H1 (cell line): ENCODE measurements at regions not wholly inside any gene's neighbourhood (a gene's known extent, or its start where the extent isn't known, plus 50 kb on each side); places are given as distances from the start of the nearest gene placed in this dataset.

ENCODE experiments used
- CTCF ChIA-PET: fragments of 300-600 bp; sonication (Branson Sonifier 250); formaldehyde crosslinking; loops from one replicate; lab custom pipeline; 2021; ENCODE audit not compliant: partially characterized antibody; lab: Charles Lee
- POLR2A ChIA-PET: fragments of 300-600 bp; sonication (Branson Sonifier 250); formaldehyde crosslinking; loops from one replicate; lab custom pipeline; 2021; ENCODE audit warnings: inconsistent platforms; ENCODE audit not compliant: partially characterized antibody; lab: Charles Lee
- DNase-seq, 2 experiments: peaks; one replicate each; pipeline versions ENCODE4 v3.0.0 to v3.0.0-alpha.2; 2010 to 2022; ENCODE audit warnings: low spot score in 2 of 2, low read depth in 1 of 2, mixed read lengths in 1 of 2
- FAIRE-seq: peaks from 2 replicates; lab custom pipeline; 2011; peaks lifted over from hg19 to GRCh38; lab: Jason Lieb, UNC
- H2AFZ ChIP-seq: 2 replicates; pipeline ENCODE4 v1.8.1; 2012; ENCODE audit warnings: low read length, inconsistent platforms
- H2AK5ac ChIP-seq: 2 replicates; pipeline ENCODE4 v1.6.1; 2013; ENCODE audit warnings: low read depth, low read length
- H2BK120ac ChIP-seq: replicated peaks from 2 replicates; pipeline ENCODE3; 2013; ENCODE audit warnings: low read depth, low read length, inconsistent platforms
- H2BK12ac ChIP-seq: 2 replicates; pipeline ENCODE4 v1.6.1; 2013; ENCODE audit warnings: low read depth, low read length
- H2BK15ac ChIP-seq: 2 replicates; pipeline ENCODE4 v1.6.1; 2013; ENCODE audit warnings: low read length
- H2BK20ac ChIP-seq: 2 replicates; pipeline ENCODE4 v1.6.1; 2013; ENCODE audit warnings: low read length
- H2BK5ac ChIP-seq: 2 replicates; pipeline ENCODE4 v1.6.1; 2013; ENCODE audit warnings: low read depth, low read length
- H3K14ac ChIP-seq: 2 replicates; pipeline ENCODE4 v1.6.1; 2013; ENCODE audit warnings: inconsistent platforms; ENCODE audit not compliant: insufficient read length
- H3K18ac ChIP-seq: 2 replicates; pipeline ENCODE4 v1.6.1; 2013; ENCODE audit warnings: low read length; ENCODE audit errors: extremely low read depth
- H3K23ac ChIP-seq: 2 replicates; pipeline ENCODE4 v1.6.1; 2013; ENCODE audit warnings: inconsistent platforms; ENCODE audit not compliant: insufficient read length
- H3K23me2 ChIP-seq: 2 replicates; pipeline ENCODE4 v1.6.1; 2013; ENCODE audit warnings: low read depth, low read length
- H3K27ac ChIP-seq: 2 replicates; pipeline ENCODE4 v1.6.1; 2011; ENCODE audit warnings: low read depth, low read length, inconsistent platforms
- H3K27me3 ChIP-seq, 4 experiments: replicated peaks in 1 of 4; 1 replicate in 1 of 4; 2 replicates in 3 of 4; pipeline versions ENCODE4 v1.6.1 to v1.8.1; 2011 to 2013; ENCODE audit warnings: low read length in 3 of 4, mild to moderate bottlenecking in 3 of 4, inconsistent platforms in 2 of 4, mixed read lengths in 2 of 4, moderate library complexity in 1 of 4; ENCODE audit not compliant: control insufficient read depth in 3 of 4, insufficient read depth in 3 of 4; ENCODE audit errors: extremely low read depth in 1 of 4
- H3K36me3 ChIP-seq, 4 experiments: 2 replicates each; pipeline versions ENCODE4 v1.6.1 to v1.8.1; 2011 to 2013; ENCODE audit warnings: mild to moderate bottlenecking in 4 of 4, low read length in 3 of 4, moderate library complexity in 2 of 4, control low read depth in 1 of 4, inconsistent platforms in 1 of 4; ENCODE audit not compliant: insufficient read depth in 4 of 4, control insufficient read depth in 2 of 4
- H3K4ac ChIP-seq: replicated peaks from 2 replicates; pipeline ENCODE3; 2013; ENCODE audit warnings: low read length, low read depth, mixed read lengths, inconsistent platforms; ENCODE audit not compliant: insufficient read length
- H3K4me1 ChIP-seq, 4 experiments: replicated peaks in 1 of 4; 1 replicate in 1 of 4; 2 replicates in 3 of 4; pipeline versions ENCODE4 v1.6.1 to v1.8.1; 2011 to 2013; ENCODE audit warnings: low read length in 3 of 4, inconsistent platforms in 2 of 4, mixed read lengths in 1 of 4; ENCODE audit not compliant: insufficient read depth in 4 of 4, control insufficient read depth in 3 of 4
- H3K4me2 ChIP-seq, 2 experiments: 2 replicates each; pipeline versions ENCODE4 v1.6.1 to v1.8.1; 2011 to 2013; ENCODE audit warnings: low read depth in 2 of 2, low read length in 2 of 2, control low read depth in 1 of 2, inconsistent platforms in 1 of 2, mild to moderate bottlenecking in 1 of 2; ENCODE audit not compliant: insufficient read depth in 1 of 2
- H3K4me3 ChIP-seq, 4 experiments: fragments of 200-600, 300-600 bp in 1 of 4; sonication (generic), shearing (Covaris generic), sonication (Bioruptor Twin) in 1 of 4; 2 replicates each; pipeline versions ENCODE4 v1.5.1 to v1.8.1; 2011 to 2016; ENCODE audit warnings: low read length in 4 of 4, low read depth in 3 of 4, control low read depth in 2 of 4, inconsistent platforms in 2 of 4, mild to moderate bottlenecking in 2 of 4, mixed read lengths in 1 of 4, moderate library complexity in 1 of 4; ENCODE audit not compliant: insufficient read depth in 2 of 4; ENCODE audit errors: extremely low read depth in 1 of 4
- H3K56ac ChIP-seq: replicated peaks from 2 replicates; pipeline ENCODE3; 2013; ENCODE audit warnings: low read depth, mild to moderate bottlenecking, mixed read lengths, low read length, inconsistent platforms; ENCODE audit not compliant: insufficient read length
- H3K79me1 ChIP-seq: 2 replicates; pipeline ENCODE4 v1.6.1; 2013; ENCODE audit warnings: low read depth, low read length, control low read depth
- H3K79me2 ChIP-seq, 2 experiments: 2 replicates each; pipeline versions ENCODE4 v1.6.1 to v1.8.1; 2012 to 2013; ENCODE audit warnings: low read length in 2 of 2, mild to moderate bottlenecking in 2 of 2, inconsistent platforms in 1 of 2; ENCODE audit not compliant: insufficient read depth in 2 of 2, control insufficient read depth in 1 of 2
- H3K9ac ChIP-seq, 4 experiments: replicated peaks in 1 of 4; 1 replicate in 1 of 4; 2 replicates in 3 of 4; pipeline versions ENCODE4 v1.6.1 to v1.8.1; 2011 to 2013; ENCODE audit warnings: low read depth in 3 of 4, low read length in 3 of 4, control low read depth in 2 of 4, mild to moderate bottlenecking in 2 of 4, moderate library complexity in 2 of 4, inconsistent platforms in 1 of 4; ENCODE audit errors: extremely low read depth in 1 of 4
- H3K9me3 ChIP-seq, 2 experiments: 2 replicates each; pipeline versions ENCODE4 v1.6.1 to v1.8.1; 2012 to 2013; ENCODE audit warnings: mild to moderate bottlenecking in 2 of 2, moderate library complexity in 2 of 2, control low read depth in 1 of 2, inconsistent platforms in 1 of 2, low read depth in 1 of 2, low read length in 1 of 2, mixed read lengths in 1 of 2; ENCODE audit not compliant: insufficient read depth in 2 of 2
- H4K20me1 ChIP-seq, 2 experiments: replicated peaks in 1 of 2; 2 replicates each; pipeline versions ENCODE3 to v1.8.1; 2011 to 2013; ENCODE audit warnings: inconsistent platforms in 2 of 2, low read length in 2 of 2, mild to moderate bottlenecking in 1 of 2; ENCODE audit not compliant: insufficient read depth in 2 of 2, control insufficient read depth in 1 of 2
- H4K5ac ChIP-seq: 2 replicates; pipeline ENCODE4 v1.6.1; 2013; ENCODE audit warnings: low read length, low read depth, mixed read lengths, inconsistent platforms; ENCODE audit not compliant: insufficient read length
- H4K8ac ChIP-seq: 2 replicates; pipeline ENCODE4 v1.8.0; 2013; ENCODE audit warnings: mild to moderate bottlenecking, moderate library complexity, low read length, inconsistent platforms; ENCODE audit not compliant: insufficient read depth; ENCODE audit errors: extremely low read depth
- H4K91ac ChIP-seq: replicated peaks from 2 replicates; pipeline ENCODE3; 2013; ENCODE audit warnings: low read length, mixed read lengths, inconsistent platforms; ENCODE audit not compliant: insufficient read length
- EP300 ChIP-seq, 2 experiments: IDR thresholded peaks; 1 replicate in 1 of 2; 2 replicates in 1 of 2; pipeline ENCODE4 v1.6.1; 2011 to 2012; ENCODE audit warnings: low read depth in 2 of 2, low read length in 2 of 2, mild to moderate bottlenecking in 2 of 2, borderline replicate concordance in 1 of 2, inconsistent platforms in 1 of 2, moderate library complexity in 1 of 2
- FOSL1 ChIP-seq: IDR thresholded peaks from 2 replicates; pipeline ENCODE4 v1.6.1; 2011; ENCODE audit warnings: mild to moderate bottlenecking, low read depth, low read length, moderate library complexity; ENCODE audit not compliant: insufficient read depth
- GABPA ChIP-seq: IDR thresholded peaks from 2 replicates; pipeline ENCODE4 v1.6.1; 2011; ENCODE audit warnings: mild to moderate bottlenecking, low read length, moderate library complexity, borderline replicate concordance; ENCODE audit not compliant: insufficient read depth
- WGBS, 2 experiments: shearing (Covaris generic) in 1 of 2; methylation state at CpG; one replicate each; pipeline versions ENCODE4 v1.1.6 to v1.1.7; 2013 to 2015; ENCODE audit warnings: low lambda C conversion rate in 2 of 2, mixed read lengths in 2 of 2, inconsistent platforms in 1 of 2, low coverage in 1 of 2, missing lambda C conversion rate in 1 of 2; ENCODE audit not compliant: insufficient replicate concordance in 2 of 2, insufficient coverage in 1 of 2, insufficient read length in 1 of 2; ENCODE audit errors: extremely low coverage in 1 of 2, missing lambda C conversion rate in 1 of 2; 5-methylcytosine and 5-hydroxymethylcytosine counted together

DNA sequence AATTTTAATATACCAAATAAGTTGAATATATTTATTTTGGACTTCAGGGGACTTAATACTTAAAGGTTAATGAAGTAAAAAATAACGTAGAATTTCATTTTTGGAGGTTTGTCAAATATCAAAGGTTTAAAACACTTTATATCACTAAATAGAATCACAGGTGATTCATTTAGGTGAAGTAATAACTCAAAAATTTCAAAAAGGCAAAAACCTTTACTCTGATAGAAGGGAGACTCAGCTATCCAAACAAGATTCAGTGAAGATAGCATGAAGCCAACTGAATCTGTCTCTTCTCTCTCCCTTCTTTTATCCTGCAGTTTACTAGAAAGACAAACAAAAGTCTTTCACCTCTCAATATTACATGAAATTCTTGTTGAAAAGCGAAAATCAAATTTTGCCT, 110.2 kb upstream of the CYSLTR1 start:
- Histone ChIP-seq H3K4me2 (no peak overlapping the region), H2BK15ac (no peak overlapping the region), H4K20me1 (no peaks in the 10 kb centered on the region), H2BK12ac (no peak overlapping the region), H4K91ac (no peak overlapping the region), H3K36me3 (no peaks in the 10 kb centered on the region), H2BK120ac (no peak overlapping the region), H3K23me2 (no peaks in the 10 kb centered on the region), H3K4me3 (no peak overlapping the region), H3K4me1 (no peaks in the 10 kb centered on the region), H3K9me3 (no peaks in the 10 kb centered on the region), H2BK5ac (no peak overlapping the region), H3K56ac (no peak overlapping the region), H3K4ac (no peak overlapping the region), H3K27me3 (no peaks in the 10 kb centered on the region), H3K14ac (no peak overlapping the region), H2BK20ac (no peak overlapping the region), H3K79me1 (no peaks in the 10 kb centered on the region), H3K79me2 (no peaks in the 10 kb centered on the region), H2AFZ (no peak overlapping the region), H3K23ac (no peak overlapping the region), H4K8ac (no peak overlapping the region), H4K5ac (no peak overlapping the region), H3K18ac (no peak overlapping the region), H3K27ac (no peak overlapping the region), H2AK5ac (no peak overlapping the region), H3K9ac (no peak overlapping the region)
- ChIA-PET POLR2A (no interaction called here), CTCF (no interaction called here)
- DNase-seq (no peak), FAIRE-seq (no peak)
- no peak for TF ChIP-seq GABPA
- TF ChIP-seq EP300 (IDR thresholded peaks at IDR 0.05; ENCODE audit: borderline replicate concordance in 1 of 2, low read depth in 2 of 2, low read length in 2 of 2) = no peak
- TF ChIP-seq FOSL1 = no peak
- 86% methylated on average over 2 of the region's 2 CpGs; no CpG with 5 or more reads in 1 of the 2 experiments for WGBS, 2 experiments
